ENCODE measurements at regions not wholly inside any gene's neighbourhood (a gene's known extent, or its start where the extent isn't known, plus 50 kb on each side); places are given as distances from the start of the nearest gene placed in this dataset.

GRCh38 chr1:94327001-94327690 is 89.8 kb upstream of the ARHGAP29 start:
- Histone ChIP-seq H3K27ac (ENCODE audit: low read depth, low read length) (no peak overlapping the region), H3K4me1 (ENCODE audit: control insufficient read depth, low read length) (no peaks in the 10 kb centered on the region), H3K9me2 (replicated peaks; ENCODE audit: control insufficient read depth, low read length) (no peaks in the 10 kb centered on the region), H3F3A (ENCODE audit: control insufficient read depth, insufficient read depth) (no peaks in the 10 kb centered on the region), H3K4me3 (ENCODE audit: low read length) (no peak overlapping the region), H3K79me2 (ENCODE audit: control insufficient read depth, low read length) (no peaks in the 10 kb centered on the region), H3K9me3 (ENCODE audit: control insufficient read depth, insufficient read depth, low read length) (no peaks in the 10 kb centered on the region), H3K4me2 (ENCODE audit: low read length) (no peak overlapping the region), H3K36me3 (ENCODE audit: control insufficient read depth, low read length) (no peaks in the 10 kb centered on the region), H4K20me1 (ENCODE audit: control insufficient read depth, insufficient read depth, low read depth, low read length) (no peaks in the 10 kb centered on the region), H3K27me3 (ENCODE audit: control insufficient read depth, low read length) (peaks cover 22% of the 10 kb centered on the region)
- TF ChIP-seq CTCF (IDR thresholded peaks at IDR 0.05; ENCODE audit: low read depth, low read length, poor library complexity, severe bottlenecking), result no peak
- TF ChIP-seq EZH2phosphoT487 (IDR thresholded peaks at IDR 0.05; ENCODE audit: borderline replicate concordance, low read length), result no peak

- H3K9me3 ChIP-seq (ENCODE audit: control insufficient read depth, insufficient read depth, low read length), result no peaks in the 10 kb centered on the region
- no peaks in the 10 kb centered on the region for H3K9me2 ChIP-seq (replicated peaks; ENCODE audit: control insufficient read depth, low read length)
- no peaks in the 10 kb centered on the region for H3K36me3 ChIP-seq (ENCODE audit: control insufficient read depth, low read length)
- TF ChIP-seq EZH2phosphoT487 (IDR thresholded peaks at IDR 0.05; ENCODE audit: borderline replicate concordance, low read length), result no peak
- no peak for TF ChIP-seq CTCF (IDR thresholded peaks at IDR 0.05; ENCODE audit: low read depth, low read length, poor library complexity, severe bottlenecking)
- no peaks in the 10 kb centered on the region for H3K4me1 ChIP-seq (ENCODE audit: control insufficient read depth, low read length)
- H3F3A ChIP-seq (ENCODE audit: control insufficient read depth, insufficient read depth), result no peaks in the 10 kb centered on the region
- peaks cover 22% of the 10 kb centered on the region for H3K27me3 ChIP-seq (ENCODE audit: control insufficient read depth, low read length)
- no peak overlapping the region for H3K4me2 ChIP-seq (ENCODE audit: low read length)
- H3K27ac ChIP-seq (ENCODE audit: low read depth, low read length), result no peak overlapping the region
- H3K4me3 ChIP-seq (ENCODE audit: low read length), result no peak overlapping the region
- no peaks in the 10 kb centered on the region for H4K20me1 ChIP-seq (ENCODE audit: control insufficient read depth, insufficient read depth, low read depth, low read length)
- no peaks in the 10 kb centered on the region for H3K79me2 ChIP-seq (ENCODE audit: control insufficient read depth, low read length)
Observed at GRCh38 chr1:94326329-94326728, 88.9 kb upstream of the ARHGAP29 start.

GRCh38 chr1:94325377-94326302 is 88.3 kb upstream of the ARHGAP29 start:
- Histone ChIP-seq H3K79me2 (ENCODE audit: control insufficient read depth, low read length) (no peaks in the 10 kb centered on the region), H3K9me2 (replicated peaks; ENCODE audit: control insufficient read depth, low read length) (no peaks in the 10 kb centered on the region), H3K27ac (ENCODE audit: low read depth, low read length) (no peak overlapping the region), H3K4me3 (ENCODE audit: low read length) (no peak overlapping the region), H3F3A (ENCODE audit: control insufficient read depth, insufficient read depth) (no peaks in the 10 kb centered on the region), H3K4me2 (ENCODE audit: low read length) (no peak overlapping the region), H4K20me1 (ENCODE audit: control insufficient read depth, insufficient read depth, low read depth, low read length) (no peaks in the 10 kb centered on the region), H3K9me3 (ENCODE audit: control insufficient read depth, insufficient read depth, low read length) (no peaks in the 10 kb centered on the region), H3K27me3 (ENCODE audit: control insufficient read depth, low read length) (peaks cover 20% of the 10 kb centered on the region), H3K4me1 (ENCODE audit: control insufficient read depth, low read length) (no peaks in the 10 kb centered on the region), H3K36me3 (ENCODE audit: control insufficient read depth, low read length) (no peaks in the 10 kb centered on the region)
- TF ChIP-seq EZH2phosphoT487 (IDR thresholded peaks at IDR 0.05; ENCODE audit: borderline replicate concordance, low read length), result no peak
- TF ChIP-seq CTCF (IDR thresholded peaks at IDR 0.05; ENCODE audit: low read depth, low read length, poor library complexity, severe bottlenecking), result no peak

Measured in DOHH2 (cell line).